HCT116 (cell line): ENCODE measurements at regions not wholly inside any gene's neighbourhood (a gene's known extent, or its start where the extent isn't known, plus 50 kb on each side); places are given as distances from the start of the nearest gene placed in this dataset.

ENCODE experiments used
- ATAC-seq: fragments of 200-7000 bp; cut with Tn5 transposase; 2 replicates; pipeline ENCODE4 v1.9.1; 2020; ENCODE audit warnings: mild to moderate bottlenecking, moderate library complexity
- BruUV-seq: library from RNA; stranded (reverse); fragments of 400-500 nt; replicated peaks from 2 replicates; lab custom pipeline; 2021; lab: Mats Ljungman, UMichigan
- CTCF ChIA-PET: fragments of 300-600 bp; sonication (Branson Sonifier 250); formaldehyde crosslinking; loops from one replicate; lab custom pipeline; 2021; ENCODE audit warnings: antibody characterized with exemption; lab: Charles Lee
- POLR2A ChIA-PET: fragments of 300-600, 350-600 bp; sonication (Branson Sonifier 250); formaldehyde crosslinking; loops from one replicate; lab custom pipeline; 2021; ENCODE audit warnings: antibody characterized with exemption; lab: Charles Lee
- RAD21 ChIA-PET, 2 experiments: fragments of 300-600 bp; sonication (Branson Sonifier 250); formaldehyde crosslinking; loops; one replicate each; lab custom pipeline; 2023; ENCODE audit warnings: low total read pairs in 2 of 2; ENCODE audit not compliant: uncharacterized antibody in 2 of 2, unreplicated experiment in 2 of 2, low non-redundant PET in 1 of 2; lab: Charles Lee
- DNase-seq: peaks from one replicate; pipeline ENCODE4 v3.0.0-alpha.2; 2010; ENCODE audit warnings: low read depth, low spot score
- H2AFZ ChIP-seq: fragments of 200-600 bp; shearing (Covaris generic), sonication (generic); 2 replicates; pipeline ENCODE4 v1.6.1; 2017; ENCODE audit warnings: low read depth, mixed run types, mixed read lengths, antibody characterized with exemption, low read length; ENCODE audit not compliant: poor library complexity, severe bottlenecking
- H3K27ac ChIP-seq: 2 replicates; pipeline ENCODE4 v1.5.1; 2012; ENCODE audit warnings: low read depth, low read length
- H3K27me3 ChIP-seq: fragments of 200-600 bp; sonication (generic); 2 replicates; pipeline ENCODE4 v1.6.1; 2016; ENCODE audit warnings: mixed run types, low read length, mixed read lengths; ENCODE audit not compliant: insufficient read depth
- H3K36me3 ChIP-seq, 2 experiments: fragments of 200-500 bp in 1 of 2; fragments of 200-600 bp in 1 of 2; sonication (Bioruptor generic) in 1 of 2; sonication (generic) in 1 of 2; 2 replicates each; pipeline versions ENCODE4 v1.5.1 to v1.6.1; 2014 to 2016; ENCODE audit warnings: low read length in 2 of 2, inconsistent platforms in 1 of 2, mixed read lengths in 1 of 2, mixed run types in 1 of 2; ENCODE audit not compliant: insufficient read depth in 2 of 2, control insufficient read depth in 1 of 2
- H3K4me1 ChIP-seq, 2 experiments: fragments of 200-600 bp in 1 of 2; sonication (generic) in 1 of 2; 2 replicates each; pipeline versions ENCODE4 v1.5.1 to v1.6.1; 2012 to 2017; ENCODE audit warnings: low read length in 2 of 2, inconsistent platforms in 1 of 2, mild to moderate bottlenecking in 1 of 2, mixed read lengths in 1 of 2, mixed run types in 1 of 2, moderate library complexity in 1 of 2; ENCODE audit not compliant: insufficient read depth in 2 of 2, control insufficient read depth in 1 of 2
- H3K4me2 ChIP-seq: fragments of 200-600 bp; sonication (generic); 2 replicates; pipeline ENCODE4 v1.6.1; 2017; ENCODE audit warnings: mixed run types, low read length, mixed read lengths
- H3K4me3 ChIP-seq, 2 experiments: fragments of 200-600 bp in 1 of 2; sonication (generic) in 1 of 2; replicated peaks in 1 of 2; 2 replicates each; pipeline ENCODE4 v1.5.1; 2011 to 2016; ENCODE audit warnings: low read length in 2 of 2, control low read depth in 1 of 2, low read depth in 1 of 2, mild to moderate bottlenecking in 1 of 2, mixed read lengths in 1 of 2, mixed run types in 1 of 2
- H3K79me2 ChIP-seq: fragments of 200-600 bp; sonication (generic); 2 replicates; pipeline ENCODE4 v1.6.1; 2017; ENCODE audit warnings: mild to moderate bottlenecking, mixed run types, low read length, moderate library complexity, mixed read lengths; ENCODE audit not compliant: insufficient read depth
- H3K9ac ChIP-seq: fragments of 200-600 bp; sonication (generic); 2 replicates; pipeline ENCODE4 v1.6.1; 2016; ENCODE audit warnings: low read length, mixed read lengths
- H3K9me2 ChIP-seq: fragments of 200-600 bp; sonication (generic), shearing (Covaris generic); 2 replicates; pipeline ENCODE4 v1.6.1; 2017; ENCODE audit warnings: mixed run types, mild to moderate bottlenecking, moderate library complexity; ENCODE audit not compliant: insufficient read depth
- H3K9me3 ChIP-seq, 2 experiments: fragments of 200-500 bp in 1 of 2; fragments of 200-600 bp in 1 of 2; sonication (Bioruptor generic) in 1 of 2; sonication (generic) in 1 of 2; 2 replicates each; pipeline ENCODE4 v1.6.1; 2014 to 2017; ENCODE audit warnings: low read length in 2 of 2, mixed read lengths in 2 of 2, inconsistent platforms in 1 of 2, low read depth in 1 of 2, mild to moderate bottlenecking in 1 of 2, mixed run types in 1 of 2, moderate library complexity in 1 of 2; ENCODE audit not compliant: control insufficient read depth in 1 of 2, insufficient read depth in 1 of 2
- H4K20me1 ChIP-seq: fragments of 200-600 bp; sonication (generic), shearing (Covaris generic); 2 replicates; pipeline ENCODE4 v1.6.1; 2017; ENCODE audit warnings: mixed run types, mild to moderate bottlenecking, moderate library complexity; ENCODE audit not compliant: insufficient read depth
- CBX3 ChIP-seq: IDR thresholded peaks from 2 replicates; pipeline ENCODE4 v1.6.1; 2012; ENCODE audit warnings: low read depth
- EGR1 ChIP-seq: IDR thresholded peaks from 2 replicates; pipeline ENCODE4 v1.6.1; 2012; ENCODE audit warnings: low read depth
- ELF1 ChIP-seq: IDR thresholded peaks from 2 replicates; pipeline ENCODE4 v1.6.1; 2012; ENCODE audit warnings: low read depth, borderline replicate concordance
- EZH2 ChIP-seq: fragments of 200-600 bp; sonication (generic); IDR thresholded peaks from 2 replicates; pipeline ENCODE4 v1.6.1; 2017; ENCODE audit warnings: antibody characterized with exemption, mixed run types
- POLR2A ChIP-seq: IDR thresholded peaks from 2 replicates; pipeline ENCODE4 v1.7.0; 2011; ENCODE audit warnings: borderline replicate concordance; ENCODE audit not compliant: insufficient read depth, insufficient read length; ENCODE audit errors: extremely low read depth
- POLR2AphosphoS5 ChIP-seq: IDR thresholded peaks from 2 replicates; pipeline ENCODE4 v1.6.1; 2011; ENCODE audit warnings: mild to moderate bottlenecking, low read depth, low read length, moderate library complexity
- RAD21 ChIP-seq: IDR thresholded peaks from 2 replicates; pipeline ENCODE4 v1.6.1; 2012; ENCODE audit warnings: low read depth, mild to moderate bottlenecking
- SIN3A ChIP-seq: IDR thresholded peaks from 2 replicates; pipeline ENCODE4 v1.6.1; 2012; ENCODE audit warnings: low read depth
- SP1 ChIP-seq: IDR thresholded peaks from 2 replicates; pipeline ENCODE4 v1.6.1; 2012; ENCODE audit warnings: low read depth
- SRF ChIP-seq: IDR thresholded peaks from 2 replicates; pipeline ENCODE4 v1.6.1; 2012; ENCODE audit warnings: low read depth
- ZFX ChIP-seq: fragments of 450-650 bp; IDR thresholded peaks from 2 replicates; pipeline ENCODE4 v1.6.1; 2017
- intact Hi-C: fragments of 100-400 bp; cut with micrococcal nuclease; formaldehyde crosslinking; loops from 2 replicates; pipeline ENCODE4 v1.10.0; 2022
- TF ChIP-seq, protein P1 (sequence below): IDR thresholded peaks from 2 replicates; pipeline ENCODE4 v1.6.1; 2012
- TF ChIP-seq, protein P2 (sequence below): IDR thresholded peaks from 2 replicates; pipeline ENCODE4 v1.6.1; 2011; ENCODE audit warnings: mild to moderate bottlenecking, low read length, moderate library complexity; ENCODE audit not compliant: insufficient replicate concordance; ENCODE audit errors: extremely low read depth
- TF ChIP-seq, protein P3 (sequence below): IDR thresholded peaks from 2 replicates; pipeline ENCODE4 v1.6.1; 2012
- TF ChIP-seq, protein P4 (sequence below): IDR thresholded peaks from 2 replicates; pipeline ENCODE4 v1.6.1; 2012; ENCODE audit warnings: low read depth

DNA sequence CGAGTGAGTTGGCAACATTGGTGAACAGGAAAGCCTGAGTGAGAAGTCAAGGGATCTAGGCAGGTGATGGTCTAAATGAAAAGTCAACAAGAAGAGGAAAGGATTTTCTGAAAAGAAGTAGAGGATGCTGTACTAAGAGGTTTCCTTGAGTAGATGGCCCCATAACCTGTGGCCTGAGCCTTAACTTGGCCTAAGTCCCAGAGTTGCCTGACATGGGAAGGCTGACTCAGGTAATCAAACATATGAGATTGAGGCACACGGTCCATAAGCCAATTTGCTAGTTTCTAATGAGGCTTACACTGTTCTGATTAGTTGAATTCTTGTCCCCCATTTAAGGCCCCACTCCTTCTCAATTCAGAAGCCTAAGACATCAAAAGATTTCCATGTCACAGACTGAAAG is 262.5 kb upstream of the LMCD1 start (continued):
- TF ChIP-seq, protein P1, sequence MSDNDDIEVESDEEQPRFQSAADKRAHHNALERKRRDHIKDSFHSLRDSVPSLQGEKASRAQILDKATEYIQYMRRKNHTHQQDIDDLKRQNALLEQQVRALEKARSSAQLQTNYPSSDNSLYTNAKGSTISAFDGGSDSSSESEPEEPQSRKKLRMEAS = no peak
- TF ChIP-seq CBX3 (no peak), POLR2AphosphoS5 (no peak)
- TF ChIP-seq, all 23 proteins: peak for 0

DNA sequence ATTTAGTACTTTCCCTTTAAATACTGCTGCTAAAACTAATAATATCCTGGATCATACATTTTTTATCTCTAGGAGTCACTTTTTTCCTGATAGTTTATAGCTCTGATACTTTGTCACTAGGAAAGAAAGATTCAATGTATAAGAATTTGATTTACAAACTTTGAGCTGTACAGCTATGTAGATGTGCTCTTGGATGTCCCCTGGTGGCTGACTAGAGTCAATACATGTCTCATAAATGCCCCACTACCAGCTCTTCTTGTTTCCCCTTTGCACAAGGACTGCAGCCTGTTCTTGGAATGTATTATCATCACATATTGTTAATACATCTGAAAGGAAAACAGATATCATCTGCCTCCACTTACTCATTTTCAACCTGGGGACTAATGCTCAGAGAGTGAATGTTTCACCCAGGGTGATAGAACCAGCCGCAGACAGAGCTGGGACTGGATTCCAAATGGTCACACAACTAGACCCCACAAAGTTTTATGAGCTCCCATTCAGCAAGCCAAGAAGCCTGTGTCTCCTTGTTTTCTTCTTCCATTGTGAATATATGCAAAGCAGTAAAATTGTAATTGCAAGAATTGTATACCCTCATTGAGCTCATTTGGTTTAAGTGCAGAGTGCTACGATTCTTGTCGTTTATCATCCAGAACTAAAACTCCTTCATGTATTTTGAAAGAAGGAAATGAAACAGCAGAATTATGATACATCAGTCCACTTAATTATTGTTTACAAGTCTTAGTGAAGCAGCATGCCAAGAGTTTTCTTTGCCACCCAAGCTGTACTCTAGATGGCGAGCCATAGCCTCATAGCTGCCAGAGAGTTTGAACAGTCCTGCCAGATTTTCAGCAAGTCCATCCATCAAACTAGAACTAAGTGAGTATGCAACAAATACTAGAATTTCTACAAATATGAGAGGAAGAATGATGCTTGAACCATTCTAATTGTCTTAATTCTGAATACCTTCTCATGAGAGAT is 261.6 kb upstream of the LMCD1 start:
- Histone ChIP-seq H3K4me3 (no peak overlapping the region), H3K27ac (no peak overlapping the region), H3K36me3 (no peaks in the 10 kb centered on the region), H2AFZ (no peak overlapping the region), H3K79me2 (no peaks in the 10 kb centered on the region), H3K4me1 (no peaks in the 10 kb centered on the region), H4K20me1 (no peaks in the 10 kb centered on the region), H3K9me2 (no peaks in the 10 kb centered on the region), H3K9me3 (no peaks in the 10 kb centered on the region), H3K9ac (no peak overlapping the region), H3K4me2 (no peak overlapping the region), H3K27me3 (no peaks in the 10 kb centered on the region)
- intact Hi-C loops = loop anchor here (5.0 kb wide), 1 partner anchor 953 kb away; no protein-coding TSS in a partner anchor
- BruUV-seq = no TSS peak
- ChIA-PET RAD21 (interaction anchor here (0.6 to 1.3 kb wide), 4 partner anchors 38 to 129 kb away, joined by 3 to 4 read pairs (median 3); no protein-coding TSS in a partner anchor), POLR2A (no interaction called here), CTCF (interaction anchor here (0.5 to 3.1 kb wide), 18 partner anchors 7 to 1095 kb away, joined by 3 to 23 read pairs (median 4); no protein-coding TSS in a partner anchor)
- ATAC-seq (peak; percentile 93), DNase-seq (peak; percentile 48)
- TF ChIP-seq, protein P2, sequence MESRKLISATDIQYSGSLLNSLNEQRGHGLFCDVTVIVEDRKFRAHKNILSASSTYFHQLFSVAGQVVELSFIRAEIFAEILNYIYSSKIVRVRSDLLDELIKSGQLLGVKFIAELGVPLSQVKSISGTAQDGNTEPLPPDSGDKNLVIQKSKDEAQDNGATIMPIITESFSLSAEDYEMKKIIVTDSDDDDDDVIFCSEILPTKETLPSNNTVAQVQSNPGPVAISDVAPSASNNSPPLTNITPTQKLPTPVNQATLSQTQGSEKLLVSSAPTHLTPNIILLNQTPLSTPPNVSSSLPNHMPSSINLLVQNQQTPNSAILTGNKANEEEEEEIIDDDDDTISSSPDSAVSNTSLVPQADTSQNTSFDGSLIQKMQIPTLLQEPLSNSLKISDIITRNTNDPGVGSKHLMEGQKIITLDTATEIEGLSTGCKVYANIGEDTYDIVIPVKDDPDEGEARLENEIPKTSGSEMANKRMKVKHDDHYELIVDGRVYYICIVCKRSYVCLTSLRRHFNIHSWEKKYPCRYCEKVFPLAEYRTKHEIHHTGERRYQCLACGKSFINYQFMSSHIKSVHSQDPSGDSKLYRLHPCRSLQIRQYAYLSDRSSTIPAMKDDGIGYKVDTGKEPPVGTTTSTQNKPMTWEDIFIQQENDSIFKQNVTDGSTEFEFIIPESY = no peak
- TF ChIP-seq ZFX (no peak), CBX3 (no peak), ELF1 (no peak), POLR2AphosphoS5 (no peak), RAD21 (peak; percentile 56), SIN3A (no peak), SP1 (no peak), EZH2 (no peak), POLR2A (no peak), EGR1 (no peak), SRF (no peak)
- TF ChIP-seq, protein P3, sequence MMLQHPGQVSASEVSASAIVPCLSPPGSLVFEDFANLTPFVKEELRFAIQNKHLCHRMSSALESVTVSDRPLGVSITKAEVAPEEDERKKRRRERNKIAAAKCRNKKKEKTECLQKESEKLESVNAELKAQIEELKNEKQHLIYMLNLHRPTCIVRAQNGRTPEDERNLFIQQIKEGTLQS = no peak
- TF ChIP-seq, protein P4, sequence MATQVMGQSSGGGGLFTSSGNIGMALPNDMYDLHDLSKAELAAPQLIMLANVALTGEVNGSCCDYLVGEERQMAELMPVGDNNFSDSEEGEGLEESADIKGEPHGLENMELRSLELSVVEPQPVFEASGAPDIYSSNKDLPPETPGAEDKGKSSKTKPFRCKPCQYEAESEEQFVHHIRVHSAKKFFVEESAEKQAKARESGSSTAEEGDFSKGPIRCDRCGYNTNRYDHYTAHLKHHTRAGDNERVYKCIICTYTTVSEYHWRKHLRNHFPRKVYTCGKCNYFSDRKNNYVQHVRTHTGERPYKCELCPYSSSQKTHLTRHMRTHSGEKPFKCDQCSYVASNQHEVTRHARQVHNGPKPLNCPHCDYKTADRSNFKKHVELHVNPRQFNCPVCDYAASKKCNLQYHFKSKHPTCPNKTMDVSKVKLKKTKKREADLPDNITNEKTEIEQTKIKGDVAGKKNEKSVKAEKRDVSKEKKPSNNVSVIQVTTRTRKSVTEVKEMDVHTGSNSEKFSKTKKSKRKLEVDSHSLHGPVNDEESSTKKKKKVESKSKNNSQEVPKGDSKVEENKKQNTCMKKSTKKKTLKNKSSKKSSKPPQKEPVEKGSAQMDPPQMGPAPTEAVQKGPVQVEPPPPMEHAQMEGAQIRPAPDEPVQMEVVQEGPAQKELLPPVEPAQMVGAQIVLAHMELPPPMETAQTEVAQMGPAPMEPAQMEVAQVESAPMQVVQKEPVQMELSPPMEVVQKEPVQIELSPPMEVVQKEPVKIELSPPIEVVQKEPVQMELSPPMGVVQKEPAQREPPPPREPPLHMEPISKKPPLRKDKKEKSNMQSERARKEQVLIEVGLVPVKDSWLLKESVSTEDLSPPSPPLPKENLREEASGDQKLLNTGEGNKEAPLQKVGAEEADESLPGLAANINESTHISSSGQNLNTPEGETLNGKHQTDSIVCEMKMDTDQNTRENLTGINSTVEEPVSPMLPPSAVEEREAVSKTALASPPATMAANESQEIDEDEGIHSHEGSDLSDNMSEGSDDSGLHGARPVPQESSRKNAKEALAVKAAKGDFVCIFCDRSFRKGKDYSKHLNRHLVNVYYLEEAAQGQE = no peak
- TF ChIP-seq, protein P1 = no peak
